ENCODE measurements at regions not wholly inside any gene's neighbourhood (a gene's known extent, or its start where the extent isn't known, plus 50 kb on each side); places are given as distances from the start of the nearest gene placed in this dataset.

- in situ Hi-C loops (cut with HindIII; ENCODE audit: low pct_ligation_motif_present, low sequenced_read_pairs): no loop called here
- H3K36me3 ChIP-seq (replicated peaks): no peaks in the 10 kb centered on the region
- H3K27ac ChIP-seq: no peak overlapping the region
- no peak overlapping the region for H3K4me3 ChIP-seq (ENCODE audit: low read depth, low read length)
- no peaks in the 10 kb centered on the region for H3K27me3 ChIP-seq (replicated peaks)
- DNase-seq: no peak
- TF ChIP-seq CTCF (IDR thresholded peaks at IDR 0.05; ENCODE audit: low read depth, low read length, missing control alignments): no peak
These were observed 366.9 kb upstream of the IRX2 start for GRCh38 chr5:3118340-3118739.

- Histone ChIP-seq H3K4me3 (ENCODE audit: low read depth, low read length) (no peak overlapping the region), H3K27me3 (replicated peaks) (no peaks in the 10 kb centered on the region), H3K36me3 (replicated peaks) (no peaks in the 10 kb centered on the region), H3K27ac (no peak overlapping the region)
- in situ Hi-C loops (cut with HindIII; ENCODE audit: low pct_ligation_motif_present, low sequenced_read_pairs): no loop called here
- no peak for DNase-seq
- no peak for TF ChIP-seq CTCF (IDR thresholded peaks at IDR 0.05; ENCODE audit: low read depth, low read length, missing control alignments)
These were observed 364.9 kb upstream of the IRX2 start for GRCh38 chr5:3116366-3116765.

- Histone ChIP-seq H3K27ac (no peak overlapping the region), H3K27me3 (replicated peaks) (no peaks in the 10 kb centered on the region), H3K4me3 (ENCODE audit: low read depth, low read length) (no peak overlapping the region), H3K36me3 (replicated peaks) (no peaks in the 10 kb centered on the region)
- TF ChIP-seq CTCF (IDR thresholded peaks at IDR 0.05; ENCODE audit: low read depth, low read length, missing control alignments): no peak
- no peak for DNase-seq
- in situ Hi-C loops (cut with HindIII; ENCODE audit: low pct_ligation_motif_present, low sequenced_read_pairs): no loop called here
These were observed 363.0 kb upstream of the IRX2 start for GRCh38 chr5:3114467-3114866.

GRCh38 chr5:3110371-3110770, 358.9 kb upstream of the IRX2 start:
- in situ Hi-C loops (cut with HindIII; ENCODE audit: low pct_ligation_motif_present, low sequenced_read_pairs): no loop called here
- no peak for TF ChIP-seq CTCF (IDR thresholded peaks at IDR 0.05; ENCODE audit: low read depth, low read length, missing control alignments)
- H3K4me3 ChIP-seq (ENCODE audit: low read depth, low read length): no peak overlapping the region
- H3K36me3 ChIP-seq (replicated peaks): no peaks in the 10 kb centered on the region
- H3K27me3 ChIP-seq (replicated peaks): no peaks in the 10 kb centered on the region
- H3K27ac ChIP-seq: no peak overlapping the region
- DNase-seq: no peak

- DNase-seq: no peak
- Histone ChIP-seq H3K27me3 (replicated peaks) (no peaks in the 10 kb centered on the region), H3K36me3 (replicated peaks) (no peaks in the 10 kb centered on the region), H3K4me3 (ENCODE audit: low read depth, low read length) (no peak overlapping the region), H3K27ac (no peak overlapping the region)
- TF ChIP-seq CTCF (IDR thresholded peaks at IDR 0.05; ENCODE audit: low read depth, low read length, missing control alignments): no peak
- in situ Hi-C loops (cut with HindIII; ENCODE audit: low pct_ligation_motif_present, low sequenced_read_pairs): no loop called here
These were observed 355.7 kb upstream of the IRX2 start for GRCh38 chr5:3107156-3107611.

- no peak overlapping the region for H3K27ac ChIP-seq
- H3K27me3 ChIP-seq (replicated peaks): no peaks in the 10 kb centered on the region
- H3K4me3 ChIP-seq (ENCODE audit: low read depth, low read length): no peak overlapping the region
- no peaks in the 10 kb centered on the region for H3K36me3 ChIP-seq (replicated peaks)
- TF ChIP-seq CTCF (IDR thresholded peaks at IDR 0.05; ENCODE audit: low read depth, low read length, missing control alignments): no peak
- DNase-seq: no peak
- in situ Hi-C loops (cut with HindIII; ENCODE audit: low pct_ligation_motif_present, low sequenced_read_pairs): no loop called here
These were observed 354.1 kb upstream of the IRX2 start for GRCh38 chr5:3105581-3105980.
